Activated CD4-positive, alpha-beta T cell treated with anti-CD3 and anti-CD28 coated beads, Interleukin-2, amount 10 ng/mL, durations not matched to agents 7 days and 5 days (primary cell): ENCODE measurements at regions not wholly inside any gene's neighbourhood (a gene's known extent, or its start where the extent isn't known, plus 50 kb on each side); places are given as distances from the start of the nearest gene placed in this dataset.
"Not testable (repeated sequence)": the region's sequence is repeated elsewhere in the genome, so short reads cannot be mapped to it uniquely, and the experiment has no call there.

Experiments
- CTCF ChIA-PET: fragments of 350-600 bp; sonication (Branson Sonifier 250); formaldehyde crosslinking; loops from one replicate; lab custom pipeline; 2021; ENCODE audit warnings: antibody characterized with exemption; lab: Charles Lee
- POLR2A ChIA-PET: fragments of 350-600 bp; sonication (Branson Sonifier 250); formaldehyde crosslinking; loops from one replicate; lab custom pipeline; 2021; ENCODE audit warnings: antibody characterized with exemption; lab: Charles Lee
- DNase-seq: peaks from one replicate; pipeline ENCODE4 v3.0.0-alpha.2; 2020
- H3K27ac Mint-ChIP-seq: one replicate; pipeline ENCODE4 v1.8.0; 2021; ENCODE audit warnings: mild to moderate bottlenecking, moderate library complexity, mixed read lengths
- H3K27me3 Mint-ChIP-seq: one replicate; pipeline ENCODE4 v1.8.0; 2021; ENCODE audit warnings: mixed read lengths
- H3K36me3 Mint-ChIP-seq: one replicate; pipeline ENCODE4 v1.8.0; 2021; ENCODE audit warnings: low read depth, mixed read lengths
- H3K4me1 Mint-ChIP-seq: one replicate; pipeline ENCODE4 v1.8.0; 2021; ENCODE audit warnings: mixed read lengths
- H3K4me3 Mint-ChIP-seq: one replicate; pipeline ENCODE4 v1.8.0; 2021; ENCODE audit warnings: mild to moderate bottlenecking, moderate library complexity, mixed read lengths
- H3K9me3 Mint-ChIP-seq: one replicate; pipeline ENCODE4 v1.8.0; 2021; ENCODE audit warnings: mixed read lengths

DNA sequence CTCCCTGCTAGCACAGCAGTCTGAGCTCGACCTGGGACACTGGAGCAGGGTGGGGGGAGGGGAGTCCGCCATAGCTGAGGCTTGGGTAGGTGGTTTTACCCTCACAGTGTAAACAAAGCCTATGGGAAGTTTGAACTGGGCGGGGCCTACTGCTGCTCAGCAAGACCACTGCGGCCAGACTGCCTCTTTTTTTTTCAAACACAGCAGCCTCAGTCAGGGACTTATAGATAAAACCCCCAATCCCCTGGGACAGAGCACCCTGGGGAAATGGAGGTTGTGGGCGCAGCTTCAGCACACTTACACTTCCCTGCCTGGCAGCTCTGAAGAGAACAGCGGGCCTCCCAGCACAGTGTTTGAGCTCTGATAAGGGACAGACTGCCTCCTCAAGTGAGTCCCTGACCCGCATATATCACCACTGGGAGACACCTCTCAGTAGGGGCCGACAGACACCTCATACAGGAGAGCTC, 151.1 kb upstream of the APC start:
- H3K4me1 Mint-ChIP-seq: no peaks in the 10 kb centered on the region
- H3K27ac Mint-ChIP-seq: no peak overlapping the region
- no peaks in the 10 kb centered on the region for H3K9me3 Mint-ChIP-seq
- CTCF ChIA-PET: interaction anchor here (0.9 kb wide), 1 partner anchor 16 kb away, joined by 3 read pairs; no protein-coding TSS in a partner anchor
- no peaks in the 10 kb centered on the region for H3K36me3 Mint-ChIP-seq
- no peak overlapping the region for H3K4me3 Mint-ChIP-seq
- peaks cover 5% of the 10 kb centered on the region for H3K27me3 Mint-ChIP-seq
- no peak for DNase-seq
- POLR2A ChIA-PET: no interaction called here

- POLR2A ChIA-PET, CTCF ChIA-PET, H3K9me3 Mint-ChIP-seq, H3K36me3 Mint-ChIP-seq, H3K4me1 Mint-ChIP-seq, DNase-seq, H3K4me3 Mint-ChIP-seq, H3K27ac Mint-ChIP-seq: not testable (repeated sequence)
- peaks cover 14% of the 10 kb centered on the region for H3K27me3 Mint-ChIP-seq
These were observed 146.8 kb upstream of the APC start for GRCh38 chr5:112590858-112591257.

GRCh38 chr5:112594095-112594850, 143.4 kb upstream of the APC start:
- H3K36me3 Mint-ChIP-seq: no peaks in the 10 kb centered on the region
- no peak overlapping the region for H3K27ac Mint-ChIP-seq
- ChIA-PET CTCF (no interaction called here), POLR2A (no interaction called here)
- peaks cover 13% of the 10 kb centered on the region for H3K27me3 Mint-ChIP-seq
- no peaks in the 10 kb centered on the region for H3K4me1 Mint-ChIP-seq
- H3K9me3 Mint-ChIP-seq: no peaks in the 10 kb centered on the region
- no peak for DNase-seq
- H3K4me3 Mint-ChIP-seq: no peak overlapping the region

GRCh38 chr5:112594941-112595340, 142.7 kb upstream of the APC start:
- CTCF ChIA-PET: no interaction called here

DNA sequence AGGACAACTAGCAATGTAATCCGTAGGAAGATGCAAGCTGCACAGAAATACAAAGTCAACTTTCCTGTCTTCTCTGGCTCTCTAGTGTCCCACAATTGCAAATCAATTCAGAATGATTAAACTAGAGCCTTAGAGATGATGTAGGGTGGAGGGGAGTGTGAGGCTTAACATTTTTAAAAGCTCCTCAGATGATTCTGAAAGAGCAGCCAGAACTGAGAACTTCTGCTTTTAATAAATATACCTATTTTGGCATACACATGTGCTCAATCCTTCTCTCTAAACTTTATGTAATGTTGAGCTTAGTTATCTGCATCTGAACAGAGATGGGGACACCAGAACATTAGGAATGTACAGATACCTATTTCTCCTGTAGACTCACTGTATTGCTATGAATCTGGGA, 139.9 kb upstream of the APC start:
- Mint-ChIP-seq H3K4me3 (no peak overlapping the region), H3K36me3 (no peaks in the 10 kb centered on the region), H3K9me3 (no peaks in the 10 kb centered on the region), H3K27me3 (peaks cover 19% of the 10 kb centered on the region), H3K27ac (no peak overlapping the region), H3K4me1 (no peaks in the 10 kb centered on the region)
- POLR2A ChIA-PET: no interaction called here
- no peak for DNase-seq
- CTCF ChIA-PET: no interaction called here

More at GRCh38 chr5:112594941-112595340, 142.7 kb upstream of the APC start:
- H3K4me3 Mint-ChIP-seq: no peak overlapping the region
- POLR2A ChIA-PET: no interaction called here
- H3K27ac Mint-ChIP-seq: no peak overlapping the region
- no peaks in the 10 kb centered on the region for H3K4me1 Mint-ChIP-seq
- no peak for DNase-seq
- no peaks in the 10 kb centered on the region for H3K9me3 Mint-ChIP-seq
- peaks cover 13% of the 10 kb centered on the region for H3K27me3 Mint-ChIP-seq
- no peaks in the 10 kb centered on the region for H3K36me3 Mint-ChIP-seq

- peaks cover 14% of the 10 kb centered on the region for H3K27me3 Mint-ChIP-seq
- H3K4me1 Mint-ChIP-seq, CTCF ChIA-PET, DNase-seq, POLR2A ChIA-PET, H3K9me3 Mint-ChIP-seq, H3K36me3 Mint-ChIP-seq, H3K4me3 Mint-ChIP-seq, H3K27ac Mint-ChIP-seq: not testable (repeated sequence)
These were observed 137.2 kb upstream of the APC start for GRCh38 chr5:112600510-112600909.

DNA sequence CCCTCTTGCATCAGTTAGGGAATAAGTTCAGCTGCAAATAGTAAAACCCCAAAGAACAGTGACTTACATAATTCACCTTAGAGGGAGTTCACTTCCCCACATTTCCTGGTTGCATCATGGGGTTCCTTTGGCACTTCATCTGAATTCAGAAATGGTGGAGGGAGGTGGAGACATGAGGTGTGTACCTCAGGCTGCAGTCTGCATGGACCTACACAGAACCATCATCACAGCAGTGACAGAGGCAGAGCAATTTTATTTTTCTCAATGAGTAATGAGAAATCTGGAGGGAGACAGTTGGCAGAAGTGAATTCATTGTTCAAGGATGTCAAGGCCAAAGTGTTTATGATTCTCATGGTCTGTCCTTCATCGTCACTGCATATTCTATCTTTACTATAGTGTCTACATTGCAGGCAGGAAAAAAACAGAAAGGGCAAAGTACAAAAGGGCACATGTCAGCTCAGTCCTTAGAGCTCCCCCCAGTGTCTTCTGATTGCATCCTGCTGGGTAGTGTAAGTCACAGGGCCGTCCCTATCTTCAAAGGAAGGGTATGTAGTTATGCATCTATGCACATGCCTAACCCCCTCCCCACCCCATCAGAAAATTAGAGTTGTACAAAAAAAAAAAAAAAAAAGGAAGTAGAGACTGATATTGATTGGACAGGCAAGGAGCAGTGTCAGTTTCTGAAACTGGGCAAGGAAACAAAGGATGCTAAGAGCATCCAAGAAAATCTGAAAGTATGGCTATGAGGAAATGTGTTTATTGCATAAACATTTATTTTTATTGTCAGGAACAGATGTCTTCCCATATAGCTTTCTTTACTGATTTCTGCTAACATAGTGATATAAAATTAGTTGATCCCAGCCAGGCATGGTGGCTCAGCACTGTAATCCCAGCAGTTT, 132.7 kb upstream of the APC start:
- Mint-ChIP-seq H3K27ac (no peak overlapping the region), H3K36me3 (no peaks in the 10 kb centered on the region), H3K9me3 (no peaks in the 10 kb centered on the region), H3K4me1 (no peaks in the 10 kb centered on the region), H3K27me3 (peaks cover 16% of the 10 kb centered on the region), H3K4me3 (no peak overlapping the region)
- CTCF ChIA-PET: no interaction called here
- POLR2A ChIA-PET: no interaction called here
- DNase-seq: no peak

GRCh38 chr5:112608975-112609374, 128.7 kb upstream of the APC start:
- POLR2A ChIA-PET: no interaction called here
- no peak overlapping the region for H3K27ac Mint-ChIP-seq
- no peaks in the 10 kb centered on the region for H3K36me3 Mint-ChIP-seq
- no peaks in the 10 kb centered on the region for H3K9me3 Mint-ChIP-seq
- H3K4me3 Mint-ChIP-seq: no peak overlapping the region
- CTCF ChIA-PET: no interaction called here
- H3K27me3 Mint-ChIP-seq: peaks cover 12% of the 10 kb centered on the region
- DNase-seq: no peak
- no peaks in the 10 kb centered on the region for H3K4me1 Mint-ChIP-seq

- H3K27me3 Mint-ChIP-seq: peaks cover 13% of the 10 kb centered on the region
- no peak for DNase-seq
These were observed 125.0 kb upstream of the APC start for GRCh38 chr5:112612663-112613062.

GRCh38 chr5:112614285-112614684, 123.4 kb upstream of the APC start:
- Mint-ChIP-seq H3K9me3 (no peaks in the 10 kb centered on the region), H3K4me3 (no peak overlapping the region), H3K36me3 (no peaks in the 10 kb centered on the region), H3K4me1 (no peaks in the 10 kb centered on the region), H3K27ac (no peak overlapping the region), H3K27me3 (peaks cover 7% of the 10 kb centered on the region)
- CTCF ChIA-PET: interaction anchor here (0.6 to 0.8 kb wide), 2 partner anchors 21 to 335 kb away, joined by 3 read pairs; no protein-coding TSS in a partner anchor
- POLR2A ChIA-PET: no interaction called here
- no peak for DNase-seq

More at GRCh38 chr5:112612663-112613062, 125.0 kb upstream of the APC start:
- no peaks in the 10 kb centered on the region for H3K36me3 Mint-ChIP-seq
- ChIA-PET POLR2A (no interaction called here), CTCF (no interaction called here)
- H3K4me3 Mint-ChIP-seq: no peak overlapping the region
- no peaks in the 10 kb centered on the region for H3K9me3 Mint-ChIP-seq
- no peaks in the 10 kb centered on the region for H3K4me1 Mint-ChIP-seq
- H3K27ac Mint-ChIP-seq: no peak overlapping the region

DNA sequence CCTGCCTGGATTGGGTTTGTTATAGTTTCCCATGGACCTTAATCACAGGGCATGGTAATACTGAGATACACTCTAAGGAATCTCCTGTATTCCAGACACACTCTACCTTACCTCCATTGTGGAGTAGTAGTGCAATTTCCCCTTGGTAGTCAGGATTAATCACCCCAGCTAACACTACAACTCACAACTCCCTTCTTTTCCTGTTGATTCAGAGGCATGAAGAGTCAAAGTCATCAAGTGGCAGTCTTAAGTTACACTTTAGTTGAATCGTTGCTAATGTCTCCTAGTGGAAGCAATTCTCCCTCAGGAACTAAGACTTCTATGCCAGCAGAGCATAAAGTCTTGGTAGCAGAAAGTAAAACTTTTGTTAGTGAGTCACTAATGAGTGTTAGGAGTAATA, 122.7 kb upstream of the APC start:
- Mint-ChIP-seq H3K9me3 (no peaks in the 10 kb centered on the region), H3K4me1 (no peaks in the 10 kb centered on the region), H3K27ac (no peak overlapping the region), H3K27me3 (peaks cover 7% of the 10 kb centered on the region), H3K4me3 (no peak overlapping the region), H3K36me3 (no peaks in the 10 kb centered on the region)
- ChIA-PET POLR2A (no interaction called here), CTCF (interaction anchor here (0.6 to 0.8 kb wide), 2 partner anchors 22 to 336 kb away, joined by 3 read pairs; no protein-coding TSS in a partner anchor)
- no peak for DNase-seq

GRCh38 chr5:112616812-112617547, 120.7 kb upstream of the APC start:
- no peaks in the 10 kb centered on the region for H3K4me1 Mint-ChIP-seq
- H3K27ac Mint-ChIP-seq: no peak overlapping the region
- peaks cover 15% of the 10 kb centered on the region for H3K27me3 Mint-ChIP-seq
- POLR2A ChIA-PET: no interaction called here
- no peak overlapping the region for H3K4me3 Mint-ChIP-seq
- H3K36me3 Mint-ChIP-seq: no peaks in the 10 kb centered on the region
- CTCF ChIA-PET: interaction anchor here (0.6 kb wide), 1 partner anchor 493 kb away, joined by 3 read pairs; no protein-coding TSS in a partner anchor
- DNase-seq: no peak
- no peaks in the 10 kb centered on the region for H3K9me3 Mint-ChIP-seq
